Transverse colon (tissue), 4 donors: ENCODE measurements at regions not wholly inside any gene's neighbourhood (a gene's known extent, or its start where the extent isn't known, plus 50 kb on each side); places are given as distances from the start of the nearest gene placed in this dataset.

Source experiments
- POLR2AphosphoS5 ChIP-seq, 3 donors: sonication (generic); formaldehyde crosslinking; IDR thresholded peaks; one replicate each; pipeline ENCODE4 v1.6.1; 2016; ENCODE audit warnings: antibody characterized with exemption in 3 of 3
- TF ChIP-seq, protein P1 (sequence below), 5 experiments: fragments of 200-600 bp in 3 of 5; fragments of 450-650 bp in 2 of 5; sonication (generic) in 3 of 5; IDR thresholded peaks; 1 replicate in 2 of 5; 2 replicates in 3 of 5; pipeline ENCODE4 v1.5.1; 2016 to 2017; ENCODE audit warnings: antibody characterized with exemption in 5 of 5, inconsistent platforms in 3 of 5, mild to moderate bottlenecking in 2 of 5, moderate library complexity in 1 of 5

GRCh38 chr1:177701654-177702353 lies 268.1 kb downstream of the SEC16B start:
- no peak for TF ChIP-seq POLR2AphosphoS5 (IDR thresholded peaks at IDR 0.05)
- TF ChIP-seq, protein P1, sequence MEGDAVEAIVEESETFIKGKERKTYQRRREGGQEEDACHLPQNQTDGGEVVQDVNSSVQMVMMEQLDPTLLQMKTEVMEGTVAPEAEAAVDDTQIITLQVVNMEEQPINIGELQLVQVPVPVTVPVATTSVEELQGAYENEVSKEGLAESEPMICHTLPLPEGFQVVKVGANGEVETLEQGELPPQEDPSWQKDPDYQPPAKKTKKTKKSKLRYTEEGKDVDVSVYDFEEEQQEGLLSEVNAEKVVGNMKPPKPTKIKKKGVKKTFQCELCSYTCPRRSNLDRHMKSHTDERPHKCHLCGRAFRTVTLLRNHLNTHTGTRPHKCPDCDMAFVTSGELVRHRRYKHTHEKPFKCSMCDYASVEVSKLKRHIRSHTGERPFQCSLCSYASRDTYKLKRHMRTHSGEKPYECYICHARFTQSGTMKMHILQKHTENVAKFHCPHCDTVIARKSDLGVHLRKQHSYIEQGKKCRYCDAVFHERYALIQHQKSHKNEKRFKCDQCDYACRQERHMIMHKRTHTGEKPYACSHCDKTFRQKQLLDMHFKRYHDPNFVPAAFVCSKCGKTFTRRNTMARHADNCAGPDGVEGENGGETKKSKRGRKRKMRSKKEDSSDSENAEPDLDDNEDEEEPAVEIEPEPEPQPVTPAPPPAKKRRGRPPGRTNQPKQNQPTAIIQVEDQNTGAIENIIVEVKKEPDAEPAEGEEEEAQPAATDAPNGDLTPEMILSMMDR (IDR thresholded peaks at IDR 0.05): no peak
